ENCODE measurements at regions not wholly inside any gene's neighbourhood (a gene's known extent, or its start where the extent isn't known, plus 50 kb on each side); places are given as distances from the start of the nearest gene placed in this dataset.

DNA sequence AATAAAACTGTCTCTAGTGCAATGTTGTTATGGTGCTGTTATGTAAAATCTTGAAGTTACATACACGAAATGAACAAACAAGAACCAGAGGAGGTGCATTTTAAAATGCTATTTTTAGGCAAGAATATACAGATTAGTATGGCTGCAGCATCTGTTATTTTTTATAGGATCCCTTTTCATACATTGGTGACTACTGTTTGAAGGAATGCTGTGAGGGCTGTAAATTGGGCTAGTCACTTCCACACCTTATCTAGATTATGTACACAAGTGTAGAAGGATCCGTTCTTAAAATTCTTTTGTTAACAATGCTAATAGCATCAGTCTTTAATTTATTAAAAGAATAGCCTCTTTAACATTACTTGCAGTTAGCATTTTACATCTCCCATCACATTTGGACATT lies 284.3 kb upstream of the MDGA2 start:
- TF ChIP-seq, protein P1, sequence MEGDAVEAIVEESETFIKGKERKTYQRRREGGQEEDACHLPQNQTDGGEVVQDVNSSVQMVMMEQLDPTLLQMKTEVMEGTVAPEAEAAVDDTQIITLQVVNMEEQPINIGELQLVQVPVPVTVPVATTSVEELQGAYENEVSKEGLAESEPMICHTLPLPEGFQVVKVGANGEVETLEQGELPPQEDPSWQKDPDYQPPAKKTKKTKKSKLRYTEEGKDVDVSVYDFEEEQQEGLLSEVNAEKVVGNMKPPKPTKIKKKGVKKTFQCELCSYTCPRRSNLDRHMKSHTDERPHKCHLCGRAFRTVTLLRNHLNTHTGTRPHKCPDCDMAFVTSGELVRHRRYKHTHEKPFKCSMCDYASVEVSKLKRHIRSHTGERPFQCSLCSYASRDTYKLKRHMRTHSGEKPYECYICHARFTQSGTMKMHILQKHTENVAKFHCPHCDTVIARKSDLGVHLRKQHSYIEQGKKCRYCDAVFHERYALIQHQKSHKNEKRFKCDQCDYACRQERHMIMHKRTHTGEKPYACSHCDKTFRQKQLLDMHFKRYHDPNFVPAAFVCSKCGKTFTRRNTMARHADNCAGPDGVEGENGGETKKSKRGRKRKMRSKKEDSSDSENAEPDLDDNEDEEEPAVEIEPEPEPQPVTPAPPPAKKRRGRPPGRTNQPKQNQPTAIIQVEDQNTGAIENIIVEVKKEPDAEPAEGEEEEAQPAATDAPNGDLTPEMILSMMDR (IDR thresholded peaks at IDR 0.05; ENCODE audit: borderline replicate concordance, insufficient read depth, low read depth, low read length), result no peak
- no peak overlapping the region for H3K4me3 ChIP-seq (ENCODE audit: low read depth, low read length)

DNA sequence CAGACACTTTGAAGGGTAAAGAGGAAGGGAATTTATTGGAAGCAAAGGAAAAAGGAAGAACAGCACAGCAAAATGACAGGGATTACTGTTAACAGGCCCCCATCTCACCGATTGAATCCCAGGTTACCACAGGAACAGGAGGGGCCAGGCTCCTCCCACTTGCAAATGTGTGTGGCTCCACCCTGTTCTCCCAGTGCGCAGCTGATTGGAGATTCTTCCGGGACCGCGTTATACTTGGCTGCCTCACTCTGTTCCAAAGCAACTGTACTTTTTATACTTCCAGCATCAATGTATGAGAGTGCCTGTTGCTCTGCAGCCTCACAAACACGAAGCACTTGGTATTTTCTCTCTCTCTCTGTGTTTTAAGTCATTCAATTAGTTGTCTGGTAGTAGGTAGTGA lies 273.6 kb upstream of the MDGA2 start:
- TF ChIP-seq, protein P1 (IDR thresholded peaks at IDR 0.05; ENCODE audit: borderline replicate concordance, insufficient read depth, low read depth, low read length), result no peak
- no peak overlapping the region for H3K4me3 ChIP-seq (ENCODE audit: low read depth, low read length)

DNA sequence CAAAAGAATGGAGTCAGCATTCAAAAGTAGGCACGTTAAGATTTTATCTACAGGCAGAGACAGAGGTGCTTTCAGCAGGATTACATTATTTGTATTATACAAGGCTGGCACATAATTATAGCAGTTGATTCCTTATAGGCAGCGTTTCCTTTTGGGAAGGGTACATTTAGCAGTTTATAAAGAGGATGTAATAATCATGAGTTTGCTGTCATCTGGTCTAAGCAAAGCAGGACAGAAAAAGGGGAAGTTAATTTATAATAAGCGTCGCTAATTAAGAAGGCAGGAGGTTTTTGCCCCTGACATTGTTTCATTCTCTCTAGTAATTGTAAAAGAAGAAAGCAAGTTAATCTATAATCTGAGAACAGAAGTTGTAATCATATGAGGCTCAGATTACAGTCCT lies 259.9 kb upstream of the MDGA2 start:
- no peak overlapping the region for H3K4me3 ChIP-seq (ENCODE audit: low read depth, low read length)
- TF ChIP-seq, protein P1 (IDR thresholded peaks at IDR 0.05; ENCODE audit: borderline replicate concordance, insufficient read depth, low read depth, low read length), result no peak

DNA sequence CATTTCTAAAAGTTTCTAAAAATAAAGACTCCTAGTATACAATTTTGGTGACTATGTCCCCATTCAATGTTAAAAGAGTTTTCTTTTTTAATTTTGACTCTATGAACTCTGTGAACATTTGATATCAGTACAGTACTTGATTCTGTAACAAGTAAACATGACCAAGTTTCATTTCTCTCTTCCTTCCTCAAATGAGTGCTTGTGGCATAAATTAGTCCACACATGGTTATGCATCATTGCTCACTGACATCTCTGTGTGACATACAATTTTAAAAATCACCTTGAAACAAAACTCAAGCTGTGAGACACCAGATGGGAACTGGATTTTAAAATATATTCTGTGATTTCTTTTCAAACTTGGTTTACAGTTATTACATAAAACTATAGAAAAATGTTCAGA lies 253.9 kb upstream of the MDGA2 start:
- no peak overlapping the region for H3K4me3 ChIP-seq (ENCODE audit: low read depth, low read length)
- TF ChIP-seq, protein P1 (IDR thresholded peaks at IDR 0.05; ENCODE audit: borderline replicate concordance, insufficient read depth, low read depth, low read length), result no peak

DNA sequence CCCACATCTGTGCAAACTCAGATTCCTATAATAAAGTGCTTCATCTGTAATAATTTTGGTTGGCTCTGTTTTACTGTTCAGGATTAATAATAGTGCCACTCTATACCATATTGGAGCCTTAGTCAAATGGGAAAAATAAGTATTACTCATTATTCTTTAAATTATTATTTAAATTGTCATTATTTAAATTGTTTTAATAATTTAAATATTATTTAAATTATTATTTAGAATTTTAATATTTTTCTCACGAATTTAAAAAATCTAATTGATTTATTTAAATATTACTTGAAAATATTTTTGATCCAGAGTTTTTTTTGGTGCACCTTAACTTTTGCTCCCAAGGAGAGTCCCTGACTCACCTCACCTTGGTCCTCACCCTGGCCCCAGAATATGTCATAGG lies 245.7 kb upstream of the MDGA2 start:
- H3K4me3 ChIP-seq (ENCODE audit: low read depth, low read length), result no peak overlapping the region
- TF ChIP-seq, protein P1 (IDR thresholded peaks at IDR 0.05; ENCODE audit: borderline replicate concordance, insufficient read depth, low read depth, low read length), result no peak

DNA sequence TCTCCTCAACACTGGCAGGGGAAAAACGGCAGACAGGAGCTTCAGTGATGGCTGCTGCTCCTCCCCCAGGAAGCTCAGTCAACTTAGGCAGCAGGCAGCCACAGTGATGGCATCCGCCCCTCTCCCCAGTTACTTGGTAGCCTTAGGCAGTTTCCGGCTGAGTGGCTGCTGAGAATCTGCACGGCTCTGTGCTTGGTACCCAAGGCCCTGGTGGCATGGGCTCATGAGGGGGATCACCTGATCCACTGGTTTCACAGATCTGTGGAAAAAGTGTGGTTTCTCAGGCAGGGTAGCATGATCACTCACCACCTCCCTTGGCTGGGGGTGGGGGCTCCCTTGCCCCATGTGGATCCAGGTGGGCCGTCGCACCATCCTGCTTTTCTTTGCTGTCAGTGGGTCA lies 244.6 kb upstream of the MDGA2 start:
- H3K4me3 ChIP-seq (ENCODE audit: low read depth, low read length), result no peak overlapping the region
- TF ChIP-seq, protein P1 (IDR thresholded peaks at IDR 0.05; ENCODE audit: borderline replicate concordance, insufficient read depth, low read depth, low read length), result no peak

DNA sequence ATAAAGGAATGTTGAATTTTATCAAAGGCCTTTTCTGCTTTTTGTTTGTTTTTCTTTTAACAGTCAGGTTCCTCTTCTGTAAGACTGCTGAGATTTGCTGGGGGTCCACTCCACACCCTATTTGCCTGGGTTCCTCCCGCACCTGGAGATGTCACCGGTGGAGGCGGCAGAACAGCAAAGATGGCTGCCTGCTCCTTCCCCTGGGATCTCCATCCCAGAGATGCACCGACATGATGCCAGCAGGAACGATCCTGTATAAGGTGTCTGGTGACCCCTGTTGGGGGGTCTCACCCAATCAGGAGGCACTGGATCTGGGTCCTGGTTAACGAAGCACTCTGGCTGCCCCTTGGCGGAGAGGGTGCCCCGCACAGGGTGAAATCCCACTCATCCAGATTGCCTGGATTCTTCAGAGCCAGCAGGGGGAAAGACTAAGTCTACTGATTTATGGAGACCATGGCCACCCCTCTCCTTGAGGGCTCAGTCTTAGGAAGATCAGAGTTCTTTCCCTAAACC lies 244.0 kb upstream of the MDGA2 start:
- TF ChIP-seq, protein P1 (IDR thresholded peaks at IDR 0.05; ENCODE audit: borderline replicate concordance, insufficient read depth, low read depth, low read length), result no peak
- no peak overlapping the region for H3K4me3 ChIP-seq (ENCODE audit: low read depth, low read length)
